HG03439 (cell line): ENCODE measurements at regions not wholly inside any gene's neighbourhood (a gene's known extent, or its start where the extent isn't known, plus 50 kb on each side); places are given as distances from the start of the nearest gene placed in this dataset.

ENCODE experiments used
- ATAC-seq: cut with Tn5 transposase; IDR thresholded peaks from one replicate; pipeline ENCODE4 v1.9.1; 2021; ENCODE audit warnings: mild to moderate bottlenecking, moderate library complexity; ENCODE audit not compliant: unreplicated experiment

- no peak for ATAC-seq
Observed at GRCh38 chr9:12612211-12612770, 80.9 kb upstream of the TYRP1 start.

DNA sequence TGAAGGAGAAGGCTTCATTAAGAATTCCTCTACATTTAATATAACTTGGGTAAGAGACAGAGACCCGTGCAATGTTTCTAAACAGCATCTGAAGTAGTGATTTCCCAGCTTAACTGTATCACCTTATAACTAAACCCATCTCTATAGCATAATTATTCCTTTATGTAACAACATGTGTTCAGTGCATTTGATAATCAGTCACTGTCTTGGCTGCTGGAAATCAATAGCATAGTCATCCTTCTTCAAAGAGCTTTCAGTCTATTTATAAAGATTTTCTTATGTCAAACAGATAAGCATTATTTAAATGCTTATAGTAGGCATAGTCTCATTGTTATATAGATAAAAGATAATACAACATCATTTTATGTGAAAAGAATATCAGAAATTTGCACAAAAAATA lies 80.1 kb upstream of the TYRP1 start:
- no peak for ATAC-seq

- ATAC-seq, result no peak
Observed at GRCh38 chr9:12614488-12614887, 78.7 kb upstream of the TYRP1 start.

DNA sequence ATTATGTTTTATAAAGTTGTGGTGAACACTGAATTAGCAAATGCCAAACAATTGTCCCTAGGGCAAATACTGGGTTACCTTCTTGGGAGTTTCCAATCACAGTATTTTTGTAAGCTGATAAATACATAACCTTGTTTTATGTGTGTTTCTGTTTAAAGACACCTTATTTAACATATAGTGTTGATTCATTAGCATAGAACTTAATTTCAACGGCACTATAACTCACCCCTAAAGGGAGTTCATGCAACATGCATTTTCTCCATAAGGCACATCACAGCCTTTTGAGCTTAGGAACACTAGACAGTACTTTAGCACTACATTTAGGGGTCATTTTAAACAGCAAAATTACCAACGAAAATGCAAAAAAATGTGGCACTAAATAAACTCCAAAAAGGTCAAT lies 74.2 kb upstream of the TYRP1 start:
- ATAC-seq, result no peak

DNA sequence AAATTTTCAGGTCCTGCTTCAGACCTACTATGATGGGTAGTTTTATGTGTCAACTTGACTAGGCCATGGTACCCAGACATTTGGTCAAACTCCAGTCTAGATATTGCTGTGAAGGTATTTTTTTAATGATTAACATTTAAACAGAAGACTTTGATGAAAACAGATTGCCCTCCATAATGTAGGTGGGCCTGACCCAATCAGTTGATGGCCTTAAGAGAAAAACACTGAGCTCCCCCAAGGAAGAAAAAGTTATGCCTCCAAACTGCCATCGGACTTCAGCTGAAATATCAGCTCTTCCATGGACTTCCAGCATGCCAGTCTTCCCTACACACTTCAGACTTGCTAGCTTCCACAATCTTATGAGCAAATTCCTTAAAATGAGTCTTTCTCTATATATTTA lies 67.3 kb upstream of the TYRP1 start:
- ATAC-seq, result no peak

- no peak for ATAC-seq
Observed at GRCh38 chr9:12627096-12627495, 66.1 kb upstream of the TYRP1 start.

DNA sequence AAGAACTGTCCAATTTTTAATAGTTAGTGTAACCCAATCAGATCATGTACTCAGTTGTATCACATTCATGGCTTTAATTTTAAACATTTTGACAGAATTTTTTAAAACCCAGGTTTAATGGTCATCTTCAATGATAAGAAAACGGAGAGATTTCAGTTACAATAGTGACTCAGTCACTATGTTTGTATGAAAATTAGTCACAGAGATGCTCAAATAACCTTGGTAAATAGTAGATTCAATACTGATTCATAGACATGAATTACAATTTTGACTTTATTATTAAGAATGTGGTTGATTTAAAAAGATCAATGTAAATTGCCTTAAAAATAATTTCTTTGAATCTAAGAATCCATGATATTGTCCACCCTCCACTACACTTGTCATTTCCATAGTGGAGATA lies 64.6 kb upstream of the TYRP1 start:
- no peak for ATAC-seq

DNA sequence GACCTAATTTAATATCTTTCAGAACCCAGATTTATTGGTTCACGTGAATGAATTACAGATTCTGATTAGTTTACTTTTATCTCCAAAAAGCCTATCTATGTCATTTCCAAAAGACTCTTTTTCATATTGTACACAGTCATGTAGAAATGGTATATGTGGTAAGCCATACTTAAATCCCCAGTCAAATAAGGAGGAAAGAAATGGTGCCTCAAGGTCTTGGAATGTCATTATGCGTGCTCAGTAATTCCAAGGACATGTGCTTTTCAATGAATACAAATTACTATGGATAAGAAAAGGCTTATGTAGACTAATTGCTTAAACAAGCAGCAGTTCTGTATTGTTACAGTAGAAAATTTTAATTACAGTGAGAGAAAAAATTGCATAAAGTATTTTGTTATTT lies 64.1 kb upstream of the TYRP1 start:
- no peak for ATAC-seq

- ATAC-seq, result no peak
Observed at GRCh38 chr9:12631866-12632265, 61.3 kb upstream of the TYRP1 start.

GRCh38 chr9:12633016-12633765 lies 60.0 kb upstream of the TYRP1 start:
- ATAC-seq, result no peak

DNA sequence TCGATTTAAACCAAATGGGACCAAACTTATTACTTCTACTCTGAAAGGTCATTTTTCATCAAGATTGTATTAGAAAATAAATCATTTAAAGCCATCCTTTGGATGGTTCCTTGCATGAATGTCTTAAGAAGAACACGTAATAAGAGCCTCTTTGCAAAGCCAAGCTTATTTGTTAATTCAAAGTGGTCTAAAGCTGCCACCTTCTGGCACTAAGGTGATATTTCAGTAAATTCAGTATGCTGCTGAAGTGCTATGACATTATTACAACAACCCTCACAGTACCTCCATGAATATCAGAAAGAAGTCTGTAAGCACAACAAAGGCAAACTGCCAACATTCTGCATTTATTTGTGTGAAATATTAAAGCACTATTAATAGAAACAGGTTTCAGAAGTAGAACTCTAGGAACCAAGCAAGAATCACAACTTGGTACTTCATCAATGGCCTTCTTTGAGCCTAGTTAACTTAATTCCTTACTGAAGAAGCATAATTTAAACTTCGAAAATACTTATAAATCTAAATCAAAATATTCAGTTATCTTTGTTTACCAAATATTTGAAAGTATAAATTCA lies 53.1 kb upstream of the TYRP1 start:
- no peak for ATAC-seq

- no peak for ATAC-seq
Observed at GRCh38 chr9:12640866-12641636, 52.1 kb upstream of the TYRP1 start.
